Stomach (tissue), 4 donors: ENCODE measurements at regions not wholly inside any gene's neighbourhood (a gene's known extent, or its start where the extent isn't known, plus 50 kb on each side); places are given as distances from the start of the nearest gene placed in this dataset.

Source experiments
- CTCF ChIP-seq, 7 experiments: fragments of 450-650 bp in 4 of 7; fragments of 200-600 bp in 3 of 7; sonication (generic) in 3 of 7; IDR thresholded peaks; one replicate each; pipeline ENCODE4 v1.5.1; 2016 to 2019; ENCODE audit warnings: antibody characterized with exemption in 7 of 7, control low read depth in 2 of 7, mild to moderate bottlenecking in 1 of 7
- EP300 ChIP-seq: sonication (generic); formaldehyde crosslinking; IDR thresholded peaks from one replicate; pipeline ENCODE4 v1.6.1; 2017; ENCODE audit warnings: antibody characterized with exemption
- POLR2A ChIP-seq, 4 donors: fragments of 450-650 bp; IDR thresholded peaks; one replicate each; pipeline ENCODE4 v1.6.1; 2016; ENCODE audit warnings: antibody characterized with exemption in 4 of 4, control low read depth in 2 of 4, mild to moderate bottlenecking in 1 of 4, moderate library complexity in 1 of 4
- POLR2AphosphoS5 ChIP-seq, 3 donors: sonication (generic); formaldehyde crosslinking; IDR thresholded peaks; one replicate each; pipeline ENCODE4 v1.6.1; 2016; ENCODE audit warnings: antibody characterized with exemption in 3 of 3

- TF ChIP-seq CTCF (IDR thresholded peaks at IDR 0.05), result no peak
- TF ChIP-seq POLR2A (IDR thresholded peaks at IDR 0.05), result no peak
- TF ChIP-seq POLR2AphosphoS5 (IDR thresholded peaks at IDR 0.05), result no peak
- no peak for TF ChIP-seq EP300
Observed at GRCh38 chr11:128398517-128399250, 188.7 kb downstream of the ETS1 start.
